GM12878 (cell line): ENCODE measurements at regions not wholly inside any gene's neighbourhood (a gene's known extent, or its start where the extent isn't known, plus 50 kb on each side); places are given as distances from the start of the nearest gene placed in this dataset.

Experiments used
- ATAC-seq: fragments of 200-7000 bp; cut with Tn5 transposase; 3 replicates; pipeline ENCODE4 v1.9.1; 2020; ENCODE audit warnings: mild to moderate bottlenecking, moderate library complexity
- BruUV-seq: library from RNA; stranded (reverse); fragments of 400-500 nt; replicated peaks from 2 replicates; lab custom pipeline; 2021; lab: Mats Ljungman, UMichigan
- CTCF ChIA-PET: fragments of 300-600 bp; sonication (Branson Sonifier 250); formaldehyde crosslinking; extraction: SDS; loops from one replicate; lab custom pipeline; 2021; ENCODE audit warnings: inconsistent platforms; lab: Yijun Ruan, JAX
- POLR2A ChIA-PET: fragments of 350-600 bp; formaldehyde crosslinking; extraction: SDS; loops from one replicate; lab custom pipeline; 2021; ENCODE audit warnings: inconsistent platforms; lab: Charles Lee
- RAD21 ChIA-PET: fragments of 300-600 bp; sonication (Branson Sonifier 250); formaldehyde crosslinking; loops from one replicate; lab custom pipeline; 2023; ENCODE audit warnings: antibody characterized with exemption; ENCODE audit not compliant: unreplicated experiment; lab: Charles Lee
- SMC1A ChIA-PET: fragments of 300-600 bp; sonication (Branson Sonifier 250); formaldehyde crosslinking; loops from one replicate; lab custom pipeline; 2023; ENCODE audit not compliant: unreplicated experiment, uncharacterized antibody; lab: Charles Lee
- DNase-seq: peaks from one replicate; pipeline ENCODE4 v3.0.0-alpha.2; 2011; ENCODE audit warnings: low read depth, low spot score
- FAIRE-seq: peaks from 3 replicates; lab custom pipeline; 2011; peaks lifted over from hg19 to GRCh38; lab: Jason Lieb, UNC
- H2AFZ ChIP-seq: 2 replicates; pipeline ENCODE4 v1.6.0; 2011; ENCODE audit warnings: low read depth, low read length, control low read depth; ENCODE audit not compliant: control insufficient read depth
- H3K27ac ChIP-seq: 2 replicates; pipeline ENCODE4 v1.5.1; 2011; ENCODE audit warnings: control low read depth; ENCODE audit not compliant: control insufficient read depth, insufficient read depth
- H3K27me3 ChIP-seq, 2 experiments: replicated peaks in 1 of 2; 2 replicates each; pipeline versions ENCODE4 v1.6.0 to v1.6.1; 2011; ENCODE audit warnings: low read length in 1 of 2; ENCODE audit not compliant: control insufficient read depth in 2 of 2, insufficient read depth in 2 of 2
- H3K36me3 ChIP-seq, 2 experiments: 2 replicates each; pipeline ENCODE4 v1.5.1; 2011; ENCODE audit warnings: low read length in 1 of 2; ENCODE audit not compliant: control insufficient read depth in 2 of 2, insufficient read depth in 2 of 2
- H3K4me1 ChIP-seq: 2 replicates; pipeline ENCODE4 v1.6.1; 2011; ENCODE audit warnings: mild to moderate bottlenecking, low read length, moderate library complexity, mixed read lengths; ENCODE audit not compliant: control insufficient read depth, insufficient read depth
- H3K4me2 ChIP-seq: 2 replicates; pipeline ENCODE4 v1.6.0; 2011; ENCODE audit warnings: control low read depth; ENCODE audit not compliant: control insufficient read depth, insufficient read depth
- H3K4me3 ChIP-seq: fragments of 200-600 bp; sonication (generic); 2 replicates; pipeline ENCODE4 v1.5.1; 2016
- H3K79me2 ChIP-seq: 2 replicates; pipeline ENCODE4 v1.6.0; 2011; ENCODE audit warnings: low read length; ENCODE audit not compliant: control insufficient read depth, insufficient read depth
- H3K9ac ChIP-seq: 2 replicates; pipeline ENCODE4 v1.8.0; 2011; ENCODE audit warnings: low read length, control low read depth, mixed read lengths; ENCODE audit not compliant: control insufficient read depth, insufficient read depth
- H3K9me3 ChIP-seq: replicated peaks from 3 replicates; pipeline ENCODE4 v1.5.1; 2011; ENCODE audit warnings: mild to moderate bottlenecking, low read length; ENCODE audit not compliant: control insufficient read depth, insufficient read depth
- H4K20me1 ChIP-seq: 2 replicates; pipeline ENCODE4 v1.6.0; 2011; ENCODE audit not compliant: control insufficient read depth, insufficient read depth
- CREM ChIP-seq: IDR thresholded peaks from 2 replicates; pipeline ENCODE4 v1.6.1; 2014; ENCODE audit warnings: antibody characterized with exemption, low read depth
- EZH2 ChIP-seq: IDR thresholded peaks from 2 replicates; pipeline ENCODE4 v1.6.1; 2012; ENCODE audit warnings: low read depth, mild to moderate bottlenecking, control low read depth, inconsistent platforms, low read length, borderline replicate concordance; ENCODE audit not compliant: control insufficient read depth
- HDAC6 ChIP-seq: fragments of 200-600 bp; sonication (generic); IDR thresholded peaks from one replicate; pipeline ENCODE4 v1.8.0; 2017; ENCODE audit warnings: antibody characterized with exemption; ENCODE audit not compliant: unreplicated experiment
- IRF3 ChIP-seq: fragments of 450-650 bp; IDR thresholded peaks from 2 replicates; pipeline ENCODE4 v1.6.1; 2014; ENCODE audit warnings: mild to moderate bottlenecking
- MXI1 ChIP-seq: fragments of 150-350 bp; IDR thresholded peaks from 2 replicates; pipeline ENCODE4 v1.6.1; 2011; ENCODE audit warnings: low read depth, mild to moderate bottlenecking, inconsistent platforms, low read length, improper control_type of control experiment
- MYB ChIP-seq: fragments of 150-350 bp; IDR thresholded peaks from 2 replicates; pipeline ENCODE4 v1.6.1; 2014; ENCODE audit warnings: mild to moderate bottlenecking, low read depth, low read length, borderline replicate concordance
- NBN ChIP-seq: fragments of 450-650 bp; IDR thresholded peaks from 2 replicates; pipeline ENCODE4 v1.6.1; 2016
- NR2F1 ChIP-seq: fragments of 450-650 bp; conservative IDR thresholded peaks from 2 replicates; pipeline ENCODE4 v1.6.1; 2017; ENCODE audit warnings: mild to moderate bottlenecking
- NRF1 ChIP-seq: conservative IDR thresholded peaks from 2 replicates; pipeline ENCODE4 v1.6.1; 2011; ENCODE audit warnings: mild to moderate bottlenecking, low read depth, low read length, improper control_type of control experiment
- RB1 ChIP-seq: fragments of 450-650 bp; formaldehyde crosslinking; IDR thresholded peaks from 2 replicates; pipeline ENCODE4 v1.6.1; 2017; ENCODE audit warnings: mild to moderate bottlenecking, borderline replicate concordance
- RFX5 ChIP-seq: IDR thresholded peaks from 2 replicates; pipeline ENCODE4 v1.6.1; 2011; ENCODE audit warnings: low read depth, low read length, improper control_type of control experiment
- SIN3A ChIP-seq: IDR thresholded peaks from 2 replicates; pipeline ENCODE4 v1.6.1; 2012; ENCODE audit warnings: low read depth, low read length, improper control_type of control experiment
- SIX5 ChIP-seq: IDR thresholded peaks from 2 replicates; pipeline ENCODE4 v1.6.1; 2011; ENCODE audit warnings: mild to moderate bottlenecking, low read depth, low read length, moderate library complexity; ENCODE audit not compliant: severe bottlenecking
- SMARCA5 ChIP-seq: fragments of 450-650 bp; IDR thresholded peaks from 2 replicates; pipeline ENCODE4 v1.6.1; 2017; ENCODE audit warnings: mild to moderate bottlenecking
- TCF12 ChIP-seq: IDR thresholded peaks from 2 replicates; pipeline ENCODE4 v1.6.1; 2011; ENCODE audit warnings: low read depth, mild to moderate bottlenecking, low read length
- TCF3 ChIP-seq: IDR thresholded peaks from 2 replicates; pipeline ENCODE4 v1.6.1; 2012; ENCODE audit warnings: low read depth, mild to moderate bottlenecking, low read length, borderline replicate concordance; ENCODE audit not compliant: insufficient read depth
- YY1 ChIP-seq: IDR thresholded peaks from 2 replicates; pipeline ENCODE4 v1.6.1; 2011; ENCODE audit warnings: low read depth, mild to moderate bottlenecking, low read length
- ZNF207 ChIP-seq: fragments of 450-650 bp; IDR thresholded peaks from 2 replicates; pipeline ENCODE4 v1.6.1; 2014; ENCODE audit warnings: antibody characterized with exemption, mild to moderate bottlenecking, borderline replicate concordance
- ZSCAN29 ChIP-seq: fragments of 450-650 bp; IDR thresholded peaks from 2 replicates; pipeline ENCODE4 v1.6.1; 2017; ENCODE audit warnings: mild to moderate bottlenecking, moderate library complexity
- ZZZ3 ChIP-seq: IDR thresholded peaks from 2 replicates; pipeline ENCODE4 v1.6.1; 2011; ENCODE audit warnings: low read depth; ENCODE audit not compliant: control insufficient read depth, insufficient read length
- WGBS: methylation state at CpG from one replicate; pipeline ENCODE4 v1.1.6; 2016; ENCODE audit warnings: low lambda C conversion rate; ENCODE audit not compliant: insufficient replicate concordance, insufficient coverage; ENCODE audit errors: missing lambda C conversion rate; 5-methylcytosine and 5-hydroxymethylcytosine counted together
- in situ Hi-C: fragments of 300-500 bp; cut with MboI; formaldehyde crosslinking; loops from 9 replicates; pipeline ENCODE4 v1.14.3; 2018; ENCODE audit warnings: mixed read lengths
- intact Hi-C: fragments of 100-400 bp; cut with micrococcal nuclease; formaldehyde crosslinking; loops from one replicate; pipeline ENCODE4 v1.14.2; 2022; ENCODE audit not compliant: unreplicated experiment
- TF ChIP-seq, protein P1 (sequence below): IDR thresholded peaks from 2 replicates; pipeline ENCODE4 v1.6.1; 2011; ENCODE audit warnings: low read depth, low read length, improper control_type of control experiment, borderline replicate concordance

- Histone ChIP-seq H3K9me3 (no peaks in the 10 kb centered on the region), H2AFZ (no peak overlapping the region), H3K79me2 (no peaks in the 10 kb centered on the region), H3K27me3 (no peaks in the 10 kb centered on the region), H3K4me1 (no peaks in the 10 kb centered on the region), H3K4me3 (no peak overlapping the region), H3K27ac (no peak overlapping the region), H3K9ac (no peak overlapping the region), H4K20me1 (no peaks in the 10 kb centered on the region)
- ChIA-PET POLR2A (no interaction called here), SMC1A (no interaction called here), CTCF (interaction anchor here (1.0 kb wide), 1 partner anchor 11 kb away, joined by 3 read pairs; no protein-coding TSS in a partner anchor), RAD21 (no interaction called here)
- WGBS: 3% methylated on average over 3 of the region's 3 CpGs
- ATAC-seq: no peak
- BruUV-seq: no TSS peak
- DNase-seq: no peak
- in situ Hi-C loops: no loop called here
- TF ChIP-seq, protein P1, sequence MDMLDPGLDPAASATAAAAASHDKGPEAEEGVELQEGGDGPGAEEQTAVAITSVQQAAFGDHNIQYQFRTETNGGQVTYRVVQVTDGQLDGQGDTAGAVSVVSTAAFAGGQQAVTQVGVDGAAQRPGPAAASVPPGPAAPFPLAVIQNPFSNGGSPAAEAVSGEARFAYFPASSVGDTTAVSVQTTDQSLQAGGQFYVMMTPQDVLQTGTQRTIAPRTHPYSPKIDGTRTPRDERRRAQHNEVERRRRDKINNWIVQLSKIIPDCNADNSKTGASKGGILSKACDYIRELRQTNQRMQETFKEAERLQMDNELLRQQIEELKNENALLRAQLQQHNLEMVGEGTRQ: no peak
- TF ChIP-seq NR2F1: no peak
- no peak for TF ChIP-seq YY1
- no peak for TF ChIP-seq SIX5
- no peak for TF ChIP-seq ZSCAN29
- TF ChIP-seq CREM: no peak
- no peak for TF ChIP-seq SMARCA5
- no peak for TF ChIP-seq ZZZ3
- TF ChIP-seq, all 136 proteins: peak for 0
- H3K36me3 ChIP-seq: no peaks in the 10 kb centered on the region
- no peak for FAIRE-seq
- intact Hi-C loops: no loop called here
- H3K4me2 ChIP-seq: no peak overlapping the region
These were observed 86.5 kb downstream of the DIO2 start for GRCh38 chr14:80124794-80125193.

DNA sequence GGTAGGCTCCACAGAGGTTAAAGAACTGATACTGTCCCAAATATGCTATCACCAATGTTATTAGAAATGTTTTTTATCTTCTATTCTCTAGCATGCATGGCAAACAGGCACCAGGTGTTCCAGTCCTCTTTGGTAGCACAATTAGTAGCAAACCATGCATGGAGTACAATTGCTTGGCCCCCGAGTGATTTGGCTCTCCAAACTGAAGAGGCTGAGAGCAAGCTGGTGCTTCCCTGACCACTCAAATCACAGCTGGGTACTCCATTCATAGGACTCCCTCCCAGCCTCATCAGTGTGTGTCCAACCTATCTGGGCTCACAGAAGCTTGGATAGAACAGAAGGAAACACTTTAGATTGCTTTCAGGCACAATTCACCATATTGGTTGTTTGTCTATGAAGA is 93.4 kb downstream of the DIO2 start:
- no peaks in the 10 kb centered on the region for H3K79me2 ChIP-seq
- POLR2A ChIA-PET: no interaction called here
- H4K20me1 ChIP-seq: no peaks in the 10 kb centered on the region
- H3K27me3 ChIP-seq: no peaks in the 10 kb centered on the region
- BruUV-seq: no TSS peak
- no peak for FAIRE-seq
- no peak overlapping the region for H3K4me3 ChIP-seq
- H3K9me3 ChIP-seq: no peaks in the 10 kb centered on the region
- H3K27ac ChIP-seq: no peak overlapping the region
- H3K9ac ChIP-seq: no peak overlapping the region
- no peaks in the 10 kb centered on the region for H3K4me1 ChIP-seq
- WGBS: 0% methylated on average over 1 of the region's 1 CpG
- ATAC-seq: no peak
- SMC1A ChIA-PET: no interaction called here
- RAD21 ChIA-PET: no interaction called here
- in situ Hi-C loops (no loop called here), intact Hi-C loops (no loop called here)
- no peak overlapping the region for H3K4me2 ChIP-seq
- H3K36me3 ChIP-seq: no peaks in the 10 kb centered on the region
- CTCF ChIA-PET: interaction anchor here (1.3 kb wide), 1 partner anchor 10 kb away, joined by 3 read pairs; no protein-coding TSS in a partner anchor
- H2AFZ ChIP-seq: no peak overlapping the region
- DNase-seq: no peak
- TF ChIP-seq TCF3 (no peak), RB1 (no peak), ZNF207 (no peak), TCF12 (no peak), MXI1 (no peak), EZH2 (no peak), NRF1 (no peak), RFX5 (no peak), SIN3A (no peak), HDAC6 (no peak), MYB (no peak), NBN (no peak), IRF3 (no peak)
